Memory B cell (primary cell): ENCODE measurements at regions not wholly inside any gene's neighbourhood (a gene's known extent, or its start where the extent isn't known, plus 50 kb on each side); places are given as distances from the start of the nearest gene placed in this dataset.

ENCODE experiments used
- ATAC-seq: fragments of 150-1000 bp; cut with Tn5 transposase; 2 replicates; pipeline ENCODE4 v1.10.0; 2021; ENCODE audit warnings: low read depth, mild to moderate bottlenecking, moderate library complexity
- DNase-seq, 2 donors: peaks; one replicate each; pipeline ENCODE4 v3.0.0; 2022; ENCODE audit warnings: low spot score in 2 of 2
- H3K27ac Mint-ChIP-seq: one replicate; pipeline ENCODE4 v1.8.0; 2022; ENCODE audit warnings: mild to moderate bottlenecking, moderate library complexity, mixed read lengths
- H3K27me3 Mint-ChIP-seq: one replicate; pipeline ENCODE4 v1.8.0; 2022; ENCODE audit warnings: mixed read lengths
- H3K36me3 Mint-ChIP-seq: one replicate; pipeline ENCODE4 v1.8.0; 2022; ENCODE audit warnings: mild to moderate bottlenecking, mixed read lengths
- H3K4me1 Mint-ChIP-seq: one replicate; pipeline ENCODE4 v1.8.0; 2022; ENCODE audit warnings: mixed read lengths
- H3K4me3 Mint-ChIP-seq: one replicate; pipeline ENCODE4 v1.8.0; 2022; ENCODE audit warnings: mild to moderate bottlenecking, moderate library complexity, mixed read lengths
- H3K9me3 Mint-ChIP-seq: one replicate; pipeline ENCODE4 v1.8.0; 2022; ENCODE audit warnings: mixed read lengths

DNA sequence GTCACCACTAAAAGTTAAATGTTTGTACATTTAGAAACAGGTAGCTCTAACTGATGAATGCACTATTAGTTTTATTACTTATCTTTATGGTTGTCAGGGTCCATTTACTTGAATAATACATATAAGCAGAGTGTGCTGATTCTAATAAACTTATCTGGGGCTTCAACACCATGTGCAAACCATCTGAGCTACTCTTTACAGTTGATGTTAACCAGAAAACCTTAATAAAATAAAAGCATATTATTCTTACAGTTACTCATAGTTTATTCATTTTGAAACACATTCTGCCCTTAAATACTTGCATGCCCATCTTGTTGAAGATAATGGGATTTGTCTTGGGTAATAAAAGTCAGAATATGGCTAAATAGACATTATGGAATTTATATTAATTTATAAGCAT is 1042.2 kb downstream of the EPHA7 start:
- Mint-ChIP-seq H3K36me3 (no peaks in the 10 kb centered on the region), H3K9me3 (no peaks in the 10 kb centered on the region), H3K27ac (no peak overlapping the region), H3K27me3 (no peaks in the 10 kb centered on the region), H3K4me1 (no peaks in the 10 kb centered on the region), H3K4me3 (no peak overlapping the region)
- DNase-seq (no peak), ATAC-seq (no peak)

DNA sequence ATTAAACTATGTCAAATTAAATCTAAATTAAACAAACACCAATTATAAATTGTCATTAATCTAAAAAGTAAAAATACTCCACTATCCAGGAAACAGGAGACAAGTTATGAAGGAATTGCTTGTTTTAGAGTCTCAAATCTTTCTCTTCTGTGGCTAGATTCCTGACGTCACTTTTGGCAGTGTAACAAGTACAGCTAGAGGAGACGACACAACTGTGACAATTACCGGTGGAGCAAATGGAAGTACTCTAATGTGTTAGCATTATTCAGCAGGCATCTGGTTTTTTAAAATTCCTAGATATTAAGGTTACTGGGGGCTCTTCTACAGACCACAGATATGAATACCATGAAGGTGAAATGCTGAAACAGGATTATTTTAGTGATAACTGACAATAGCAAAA is 1042.7 kb downstream of the EPHA7 start:
- H3K36me3 Mint-ChIP-seq: no peaks in the 10 kb centered on the region
- no peak for ATAC-seq
- no peak for DNase-seq

DNA sequence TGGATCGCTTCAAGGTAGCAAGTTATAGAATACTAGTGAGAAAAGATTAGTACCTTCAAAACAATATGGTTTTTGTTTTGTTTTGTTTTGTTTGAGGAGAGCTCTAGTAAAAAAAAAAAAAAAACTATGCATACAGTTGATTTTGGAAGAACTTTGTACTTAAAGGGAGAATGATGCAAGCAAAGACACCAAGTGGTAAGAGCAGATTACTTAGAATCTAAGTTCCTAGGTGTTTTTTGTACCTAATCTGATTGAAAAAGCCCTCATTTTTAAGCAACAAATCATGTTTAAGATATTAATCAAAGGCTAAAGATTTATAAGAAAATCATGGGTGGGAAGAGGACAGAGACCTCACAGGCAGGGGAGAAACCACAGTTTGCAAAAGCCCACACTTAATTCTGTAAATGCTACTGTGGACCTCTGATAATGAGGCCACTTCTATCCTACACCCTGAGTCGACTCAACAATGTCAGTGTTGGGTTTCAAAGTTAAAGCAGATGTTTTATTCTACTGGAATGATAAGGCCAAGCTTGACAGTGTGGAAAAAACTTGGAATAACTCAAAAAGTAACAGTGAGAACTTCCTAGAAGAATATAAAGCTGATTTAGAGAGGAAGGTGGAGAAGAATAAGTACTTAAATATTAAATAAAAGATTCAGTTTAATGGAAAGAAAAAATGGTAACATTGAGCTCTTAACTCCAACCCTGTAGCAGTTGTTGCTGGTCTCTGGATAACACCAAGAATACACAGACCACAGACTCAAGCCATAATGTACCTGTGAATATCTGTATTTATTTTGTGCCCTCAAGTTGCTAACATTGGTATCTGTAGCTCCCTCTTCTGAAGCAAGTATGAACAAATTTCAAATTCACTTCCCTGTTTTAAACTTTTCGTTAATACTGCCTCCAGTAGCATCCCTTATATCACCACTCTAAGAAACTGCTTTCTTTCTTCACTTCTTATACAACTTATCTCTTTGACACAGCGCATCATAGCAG is 1047.8 kb downstream of the EPHA7 start:
- Mint-ChIP-seq H3K9me3 (no peaks in the 10 kb centered on the region), H3K27ac (no peak overlapping the region), H3K4me3 (no peak overlapping the region), H3K36me3 (no peaks in the 10 kb centered on the region), H3K27me3 (no peaks in the 10 kb centered on the region), H3K4me1 (no peaks in the 10 kb centered on the region)
- no peak for ATAC-seq
- DNase-seq: no peak

More for the DNA sequence above, 1042.7 kb downstream of the EPHA7 start:
- Mint-ChIP-seq H3K27me3 (no peaks in the 10 kb centered on the region), H3K9me3 (no peaks in the 10 kb centered on the region), H3K27ac (no peak overlapping the region), H3K4me3 (no peak overlapping the region), H3K4me1 (no peaks in the 10 kb centered on the region)

DNA sequence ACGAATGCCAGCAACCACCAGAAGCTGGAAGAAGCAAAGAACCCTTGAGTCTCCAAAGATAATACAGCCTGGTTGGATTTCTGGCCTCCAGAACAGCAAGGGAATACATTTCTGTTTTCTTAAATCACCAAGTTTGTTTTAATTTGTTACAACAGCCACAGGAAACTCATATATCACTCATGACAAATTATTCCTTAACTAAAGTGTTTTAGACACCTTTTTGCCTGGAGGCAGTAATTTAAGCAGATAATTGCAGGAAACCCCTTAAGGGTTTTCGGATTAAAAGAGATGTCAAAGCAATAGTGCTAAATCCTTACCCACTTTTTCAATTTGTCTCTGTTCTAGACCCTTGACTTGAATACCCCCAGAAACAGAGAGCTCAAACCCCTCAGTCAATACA is 1050.0 kb downstream of the EPHA7 start:
- H3K27me3 Mint-ChIP-seq: no peaks in the 10 kb centered on the region
- H3K36me3 Mint-ChIP-seq: no peaks in the 10 kb centered on the region
- no peaks in the 10 kb centered on the region for H3K4me1 Mint-ChIP-seq
- ATAC-seq (no peak), DNase-seq (no peak)
- no peak overlapping the region for H3K27ac Mint-ChIP-seq
- H3K9me3 Mint-ChIP-seq: peaks cover 2% of the 10 kb centered on the region
- H3K4me3 Mint-ChIP-seq: no peak overlapping the region

DNA sequence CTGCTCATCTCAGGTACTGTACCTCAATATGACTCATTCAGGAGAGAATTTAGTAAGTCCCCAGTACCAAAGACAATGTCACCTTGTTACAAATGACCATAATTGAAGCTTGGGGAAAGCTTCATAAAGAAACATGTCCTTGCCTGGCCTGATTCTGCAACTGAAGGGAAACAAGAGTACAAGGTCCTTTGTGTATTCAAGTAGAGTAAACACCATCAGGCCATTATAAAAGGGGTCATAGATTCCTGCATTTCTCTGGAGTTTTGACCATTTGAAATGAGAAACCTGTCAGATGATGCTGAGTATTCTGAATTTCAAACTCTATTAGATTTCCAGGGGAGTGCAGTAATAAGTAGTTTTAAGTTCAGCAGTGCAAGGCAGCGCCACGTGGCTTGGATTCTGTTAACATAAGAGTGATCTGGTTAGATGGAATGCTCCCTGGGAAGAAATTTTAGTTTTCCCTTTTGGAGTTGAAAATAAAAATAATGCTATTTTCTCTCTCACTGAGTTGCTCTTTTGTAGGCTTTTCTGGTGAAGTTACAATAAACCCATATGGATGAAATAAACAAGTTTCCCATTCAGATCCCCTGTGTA is 1054.3 kb downstream of the EPHA7 start:
- Mint-ChIP-seq H3K27ac (no peak overlapping the region), H3K4me3 (no peak overlapping the region)
- no peak for ATAC-seq

DNA sequence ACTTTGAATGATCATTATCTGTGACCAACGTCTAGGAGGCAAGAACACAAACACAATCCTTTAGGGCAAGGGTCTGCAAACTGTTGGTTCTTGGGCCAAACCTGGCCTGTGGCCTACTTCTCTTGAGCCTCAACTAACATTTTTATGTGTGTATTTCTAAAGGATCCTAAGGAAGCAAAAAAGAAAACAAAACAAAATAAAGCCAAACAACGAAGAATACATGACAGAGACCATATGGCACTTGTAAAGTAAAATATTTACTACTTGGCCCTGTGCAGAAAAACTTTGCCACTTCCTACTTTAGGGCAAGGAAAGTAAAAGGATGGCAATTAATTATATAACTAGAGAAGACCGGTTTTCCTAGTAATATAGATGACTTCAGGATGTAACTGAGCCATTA is 1056.2 kb downstream of the EPHA7 start:
- Mint-ChIP-seq H3K4me1 (no peaks in the 10 kb centered on the region), H3K27me3 (no peaks in the 10 kb centered on the region), H3K9me3 (peaks cover 4% of the 10 kb centered on the region), H3K27ac (no peak overlapping the region), H3K36me3 (no peaks in the 10 kb centered on the region), H3K4me3 (no peak overlapping the region)
- DNase-seq: no peak
- no peak for ATAC-seq

More for the DNA sequence above, 1054.3 kb downstream of the EPHA7 start:
- DNase-seq: no peak
- Mint-ChIP-seq H3K9me3 (peaks cover 4% of the 10 kb centered on the region), H3K36me3 (no peaks in the 10 kb centered on the region), H3K27me3 (no peaks in the 10 kb centered on the region), H3K4me1 (no peaks in the 10 kb centered on the region)

DNA sequence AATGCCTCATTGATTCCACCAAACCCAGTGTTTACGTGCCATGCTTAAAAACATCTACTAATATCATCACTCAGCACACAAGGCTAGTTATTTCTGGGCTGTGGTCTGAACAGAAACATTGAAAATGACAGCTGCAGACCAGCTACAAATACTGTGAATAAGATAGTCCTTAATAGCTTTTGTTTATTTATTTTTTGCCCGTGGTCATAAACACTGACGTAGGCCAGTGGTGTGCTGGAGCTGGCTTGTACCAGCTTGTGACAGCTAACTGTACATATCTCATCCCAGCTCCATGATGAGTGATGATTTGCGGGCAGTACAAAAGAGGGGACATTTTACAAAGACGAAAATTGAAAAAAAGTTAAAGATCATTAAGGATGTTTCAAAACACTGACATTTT is 1057.0 kb downstream of the EPHA7 start:
- ATAC-seq (no peak), DNase-seq (no peak)
- Mint-ChIP-seq H3K4me1 (no peaks in the 10 kb centered on the region), H3K27ac (no peak overlapping the region), H3K4me3 (no peak overlapping the region), H3K36me3 (no peaks in the 10 kb centered on the region), H3K27me3 (no peaks in the 10 kb centered on the region), H3K9me3 (peaks cover 4% of the 10 kb centered on the region)

DNA sequence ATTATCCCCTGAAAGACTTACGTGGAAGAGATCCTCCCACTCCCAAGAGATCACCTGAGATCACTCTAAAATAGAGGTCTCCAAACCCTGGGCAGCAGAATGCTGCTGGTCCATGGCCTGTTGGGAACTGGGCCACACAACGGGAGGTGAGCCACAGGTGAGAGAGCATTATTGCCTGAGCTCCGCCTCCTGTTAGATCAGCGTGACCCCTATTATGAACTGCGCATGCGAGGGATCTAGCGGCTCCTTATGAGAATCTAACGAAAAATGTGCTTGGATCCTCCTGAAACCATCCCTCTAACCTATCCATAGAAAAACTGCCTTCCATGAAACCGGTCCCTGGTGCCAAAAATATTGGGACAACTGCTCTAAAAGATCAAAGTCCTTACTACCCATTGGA is 1057.4 kb downstream of the EPHA7 start:
- H3K36me3 Mint-ChIP-seq: no peaks in the 10 kb centered on the region
- H3K9me3 Mint-ChIP-seq: peaks cover 4% of the 10 kb centered on the region
- no peak overlapping the region for H3K27ac Mint-ChIP-seq
- H3K27me3 Mint-ChIP-seq: no peaks in the 10 kb centered on the region
- no peaks in the 10 kb centered on the region for H3K4me1 Mint-ChIP-seq
- ATAC-seq (no peak), DNase-seq (no peak)
- H3K4me3 Mint-ChIP-seq: no peak overlapping the region

DNA sequence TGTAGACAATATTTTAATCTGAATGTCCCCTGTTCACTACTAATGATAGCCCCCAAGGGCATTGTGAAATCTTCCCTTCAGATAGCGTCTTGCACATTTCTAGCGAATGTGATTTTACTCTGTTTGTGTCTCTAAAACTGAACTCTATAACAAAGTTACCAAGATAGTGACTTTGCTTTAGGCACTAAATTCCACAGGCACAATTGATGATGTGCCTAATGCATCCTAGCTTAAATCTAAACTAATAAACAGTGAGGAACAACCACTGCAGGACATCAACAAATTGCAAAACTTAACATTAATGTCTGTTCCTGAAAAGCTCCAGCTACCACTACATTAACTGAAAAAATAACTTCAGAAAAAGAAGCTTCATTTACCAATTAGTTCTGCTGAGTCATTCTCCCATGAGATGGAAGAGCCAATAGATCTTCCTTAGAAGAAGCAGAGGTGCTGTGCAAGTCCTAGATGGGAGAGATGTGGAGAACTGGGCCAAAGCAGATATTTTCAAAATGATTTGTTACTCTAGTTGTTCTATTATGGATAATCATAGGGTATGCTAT is 1065.0 kb downstream of the EPHA7 start:
- DNase-seq (no peak), ATAC-seq (no peak)
- Mint-ChIP-seq H3K9me3 (no peaks in the 10 kb centered on the region), H3K27ac (no peak overlapping the region), H3K36me3 (no peaks in the 10 kb centered on the region), H3K4me3 (no peak overlapping the region), H3K4me1 (no peaks in the 10 kb centered on the region), H3K27me3 (no peaks in the 10 kb centered on the region)

DNA sequence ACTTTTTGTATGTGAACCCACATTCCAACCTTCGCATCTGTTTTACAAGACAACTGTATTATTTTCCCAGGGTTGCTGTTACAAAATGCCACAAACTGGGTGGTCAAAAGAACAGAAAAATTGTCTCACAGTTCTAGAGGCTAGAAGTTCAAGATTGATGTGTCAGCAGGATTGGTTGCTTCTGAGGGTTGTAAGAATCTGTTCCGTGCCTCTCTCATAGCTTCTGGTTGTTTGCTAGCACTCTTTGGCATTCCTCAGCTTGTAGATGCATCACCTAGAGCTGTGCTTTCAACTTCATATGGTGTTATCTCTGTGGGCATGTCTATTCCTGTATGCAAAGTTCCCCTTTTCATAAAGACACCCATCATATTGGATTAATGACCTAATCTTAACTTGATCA is 1067.2 kb downstream of the EPHA7 start:
- Mint-ChIP-seq H3K4me3 (no peak overlapping the region), H3K9me3 (no peaks in the 10 kb centered on the region), H3K4me1 (no peaks in the 10 kb centered on the region), H3K36me3 (no peaks in the 10 kb centered on the region), H3K27me3 (no peaks in the 10 kb centered on the region), H3K27ac (no peak overlapping the region)
- ATAC-seq (no peak), DNase-seq (no peak)

DNA sequence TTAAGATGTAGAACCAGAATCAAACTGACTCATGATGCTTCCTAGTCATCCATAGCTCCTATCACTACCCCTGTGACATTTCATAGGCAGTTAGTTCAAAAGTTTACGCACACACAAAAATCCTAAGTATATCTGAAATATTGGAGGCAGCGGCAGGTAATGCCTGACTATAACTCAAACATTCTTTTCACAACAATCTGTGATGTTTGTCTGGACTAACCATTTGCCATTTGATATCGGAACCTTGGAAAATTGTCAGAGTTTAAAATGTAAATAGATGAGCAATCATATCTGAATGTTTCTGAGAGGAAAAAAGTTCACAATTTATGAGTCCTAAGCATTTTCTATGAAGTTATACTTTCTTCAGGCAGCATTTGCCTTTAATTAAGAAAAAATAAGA is 1078.2 kb downstream of the EPHA7 start:
- Mint-ChIP-seq H3K4me3 (no peak overlapping the region), H3K27me3 (no peaks in the 10 kb centered on the region), H3K4me1 (no peaks in the 10 kb centered on the region), H3K9me3 (no peaks in the 10 kb centered on the region), H3K36me3 (no peaks in the 10 kb centered on the region), H3K27ac (no peak overlapping the region)
- ATAC-seq: no peak
- no peak for DNase-seq

DNA sequence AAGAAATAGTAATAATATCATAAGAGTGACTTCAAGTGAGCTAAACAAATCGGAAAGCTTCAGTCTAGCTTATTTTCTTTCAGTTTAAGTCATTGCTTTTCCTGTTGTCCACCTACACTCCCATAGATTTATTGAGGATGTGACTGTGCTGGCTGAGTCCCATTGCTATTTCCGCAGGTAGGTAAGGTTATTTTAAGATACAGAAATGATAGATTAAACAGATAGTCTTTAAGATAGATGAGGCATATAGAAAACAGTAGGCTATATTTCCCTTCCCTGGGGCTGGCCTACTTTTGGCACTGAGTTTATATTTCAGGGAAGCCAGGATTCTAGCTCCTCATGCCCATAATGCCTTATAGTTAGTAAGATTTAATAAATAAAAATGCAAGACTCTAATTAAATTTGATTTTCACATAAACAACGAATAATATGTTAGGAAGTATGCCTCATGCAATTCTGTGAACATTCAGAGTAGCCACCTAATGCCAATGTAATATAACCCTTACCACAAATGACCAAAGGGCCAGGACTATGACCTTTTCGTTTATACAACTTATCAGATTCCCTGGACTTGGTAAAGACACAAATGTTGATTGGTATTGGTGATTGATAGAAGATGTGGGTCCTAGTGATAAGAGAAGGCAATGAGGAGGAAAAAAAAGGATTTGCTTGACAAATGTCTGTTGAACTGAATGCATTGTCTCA is 1079.3 kb downstream of the EPHA7 start:
- Mint-ChIP-seq H3K4me1 (no peaks in the 10 kb centered on the region), H3K4me3 (no peak overlapping the region), H3K36me3 (no peaks in the 10 kb centered on the region), H3K27ac (no peak overlapping the region), H3K9me3 (no peaks in the 10 kb centered on the region), H3K27me3 (no peaks in the 10 kb centered on the region)
- DNase-seq (no peak), ATAC-seq (no peak)

DNA sequence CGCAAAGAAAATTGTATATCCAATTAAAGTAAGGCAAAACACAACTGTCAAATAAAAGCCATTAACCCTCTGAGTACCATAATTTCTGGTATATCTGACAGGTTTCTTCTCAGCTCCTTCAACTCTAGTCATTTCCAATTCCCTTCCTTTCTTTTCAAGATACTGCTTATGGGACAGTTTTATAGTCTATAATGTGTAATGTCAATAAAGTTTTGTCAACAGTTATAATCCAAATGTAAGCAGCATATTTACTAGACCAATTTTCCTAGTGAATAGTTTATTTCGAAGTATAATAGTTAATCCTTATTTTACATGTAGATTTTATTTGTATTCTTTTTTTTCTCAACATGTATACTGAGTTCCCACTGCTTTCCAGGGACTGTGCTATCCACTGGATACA is 1081.8 kb downstream of the EPHA7 start:
- ATAC-seq: no peak
- no peaks in the 10 kb centered on the region for H3K36me3 Mint-ChIP-seq
- H3K9me3 Mint-ChIP-seq: no peaks in the 10 kb centered on the region
- H3K4me1 Mint-ChIP-seq: no peaks in the 10 kb centered on the region
- no peak for DNase-seq
- no peak overlapping the region for H3K4me3 Mint-ChIP-seq
- H3K27me3 Mint-ChIP-seq: no peaks in the 10 kb centered on the region
- H3K27ac Mint-ChIP-seq: no peak overlapping the region

DNA sequence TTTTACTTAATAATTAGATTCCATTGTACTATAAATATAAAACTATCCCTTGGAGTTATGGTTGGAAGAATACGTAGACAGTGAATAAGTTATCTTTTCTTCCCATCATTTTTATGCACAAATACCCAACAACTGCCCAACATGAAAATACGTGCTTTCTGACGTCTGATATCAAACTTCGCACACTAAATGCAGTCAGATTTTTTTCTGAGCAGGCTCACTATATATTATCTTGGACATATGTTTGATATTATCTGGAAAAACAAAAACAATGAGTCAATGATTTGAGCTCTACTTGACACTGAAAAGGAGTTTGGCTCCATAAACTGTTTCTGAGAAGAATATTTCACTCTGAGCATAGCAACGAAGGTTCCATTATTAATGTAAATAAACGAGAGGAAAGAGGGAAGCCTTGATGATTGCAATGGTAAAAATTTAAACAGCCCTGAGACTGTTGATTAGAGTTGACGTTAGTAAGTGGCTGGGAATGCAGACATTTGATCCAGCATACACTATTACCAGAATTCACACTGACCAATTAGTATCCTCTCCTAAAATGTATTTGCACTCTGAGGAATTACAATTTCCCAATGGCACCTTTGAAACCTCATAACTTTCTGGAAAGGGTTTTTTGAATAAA is 1090.0 kb downstream of the EPHA7 start:
- ATAC-seq: no peak
- no peak for DNase-seq
- Mint-ChIP-seq H3K27me3 (no peaks in the 10 kb centered on the region), H3K9me3 (peaks cover 3% of the 10 kb centered on the region), H3K4me3 (no peak overlapping the region), H3K27ac (no peak overlapping the region), H3K36me3 (no peaks in the 10 kb centered on the region), H3K4me1 (no peaks in the 10 kb centered on the region)
